SW 1271 (cell line): ENCODE measurements at regions not wholly inside any gene's neighbourhood (a gene's known extent, or its start where the extent isn't known, plus 50 kb on each side); places are given as distances from the start of the nearest gene placed in this dataset.
"Not testable (repeated sequence)": the region's sequence is repeated elsewhere in the genome, so short reads cannot be mapped to it uniquely, and the experiment has no call there.

Experiments used
- DNase-seq, 2 experiments: peaks; one replicate each; lab custom pipeline; 2025; lab: John Stamatoyannopoulos, UW

- no peak for DNase-seq
These were observed 296.6 kb downstream of the ADGRD1 start for GRCh38 chr12:131250028-131250950.

GRCh38 chr12:131250951-131251315 is 297.2 kb downstream of the ADGRD1 start:
- DNase-seq: no peak

- DNase-seq: no peak
These were observed 297.8 kb downstream of the ADGRD1 start for GRCh38 chr12:131251336-131252101.

GRCh38 chr12:131253376-131254026 is 299.8 kb downstream of the ADGRD1 start:
- no peak for DNase-seq

- no peak for DNase-seq
These were observed 300.7 kb downstream of the ADGRD1 start for GRCh38 chr12:131254374-131254773.

- DNase-seq: no peak
These were observed 304.7 kb downstream of the ADGRD1 start for GRCh38 chr12:131258398-131258797.

- DNase-seq: no peak
These were observed 306.7 kb downstream of the ADGRD1 start for GRCh38 chr12:131260251-131260905.

GRCh38 chr12:131260954-131261353 is 307.2 kb downstream of the ADGRD1 start:
- DNase-seq: no peak

GRCh38 chr12:131261906-131262305 is 308.2 kb downstream of the ADGRD1 start:
- DNase-seq: no peak

GRCh38 chr12:131263626-131264025 is 309.9 kb downstream of the ADGRD1 start:
- no peak for DNase-seq

- DNase-seq: no peak
These were observed 310.9 kb downstream of the ADGRD1 start for GRCh38 chr12:131264635-131265034.

GRCh38 chr12:131266591-131267467 is 313.1 kb downstream of the ADGRD1 start:
- no peak for DNase-seq

- DNase-seq: no peak
These were observed 313.9 kb downstream of the ADGRD1 start for GRCh38 chr12:131267576-131267975.

- not testable (repeated sequence) for DNase-seq
These were observed 314.4 kb downstream of the ADGRD1 start for GRCh38 chr12:131268123-131268522.

- DNase-seq: not testable (repeated sequence)
These were observed 314.9 kb downstream of the ADGRD1 start for GRCh38 chr12:131268571-131268970.

- no peak for DNase-seq
These were observed 315.8 kb downstream of the ADGRD1 start for GRCh38 chr12:131269551-131269950.

GRCh38 chr12:131269977-131270376 is 316.3 kb downstream of the ADGRD1 start:
- DNase-seq: not testable (repeated sequence)

- no peak for DNase-seq
These were observed 318.0 kb downstream of the ADGRD1 start for GRCh38 chr12:131271724-131272123.

- not testable (repeated sequence) for DNase-seq
These were observed 318.6 kb downstream of the ADGRD1 start for GRCh38 chr12:131272283-131272814.

- DNase-seq: no peak
These were observed 319.7 kb downstream of the ADGRD1 start for GRCh38 chr12:131273291-131273845.
